OCI-LY7 (cell line): ENCODE measurements at regions not wholly inside any gene's neighbourhood (a gene's known extent, or its start where the extent isn't known, plus 50 kb on each side); places are given as distances from the start of the nearest gene placed in this dataset.

Source experiments
- BruUV-seq: library from RNA; stranded (reverse); fragments of 400-500 nt; replicated peaks from 2 replicates; lab custom pipeline; 2021; lab: Mats Ljungman, UMichigan
- CTCF ChIA-PET: fragments of 300-600 bp; sonication (Branson Sonifier 250); formaldehyde crosslinking; loops from one replicate; lab custom pipeline; 2022; ENCODE audit warnings: antibody characterized with exemption; ENCODE audit not compliant: unreplicated experiment; lab: Charles Lee
- POLR2A ChIA-PET: fragments of 300-600 bp; sonication (Branson Sonifier 250); formaldehyde crosslinking; loops from one replicate; lab custom pipeline; 2022; ENCODE audit warnings: antibody characterized with exemption; lab: Charles Lee
- DNase-seq: peaks from one replicate; pipeline ENCODE4 v3.0.0-alpha.2; 2015; ENCODE audit warnings: low spot score
- H2AFZ ChIP-seq: fragments of 200-600 bp; sonication (generic), shearing (Covaris generic); 2 replicates; pipeline ENCODE4 v1.6.1; 2014; ENCODE audit warnings: mild to moderate bottlenecking, antibody characterized with exemption, low read length, moderate library complexity
- H3K27ac ChIP-seq: fragments of 200-600 bp; sonication (generic); 2 replicates; pipeline ENCODE4 v1.5.1; 2014; ENCODE audit warnings: mixed run types, low read depth, mild to moderate bottlenecking, moderate library complexity, low read length, inconsistent platforms; ENCODE audit not compliant: poor library complexity, severe bottlenecking
- H3K36me3 ChIP-seq: fragments of 200-600 bp; sonication (generic); 2 replicates; pipeline ENCODE4 v1.6.1; 2014; ENCODE audit warnings: mild to moderate bottlenecking, antibody characterized with exemption, low read length, moderate library complexity, mixed read lengths; ENCODE audit not compliant: insufficient read depth
- H3K4me1 ChIP-seq: fragments of 200-600 bp; sonication (generic); 2 replicates; pipeline ENCODE4 v1.5.1; 2014; ENCODE audit warnings: mild to moderate bottlenecking, low read length; ENCODE audit not compliant: insufficient read depth, poor library complexity, severe bottlenecking
- H3K4me2 ChIP-seq: fragments of 200-600 bp; sonication (generic); 2 replicates; pipeline ENCODE4 v1.6.1; 2014; ENCODE audit warnings: mild to moderate bottlenecking, low read length
- H3K4me3 ChIP-seq: fragments of 200-600 bp; sonication (generic); 2 replicates; pipeline ENCODE4 v1.5.1; 2014; ENCODE audit warnings: mild to moderate bottlenecking, low read depth, low read length; ENCODE audit not compliant: poor library complexity, severe bottlenecking
- H3K79me2 ChIP-seq: fragments of 200-600 bp; sonication (generic); 2 replicates; pipeline ENCODE4 v1.6.1; 2016; ENCODE audit warnings: low read depth, mild to moderate bottlenecking, low read length, moderate library complexity, mixed read lengths; ENCODE audit not compliant: insufficient read depth
- H3K9me2 ChIP-seq: fragments of 200-600 bp; sonication (generic); 2 replicates; pipeline ENCODE4 v1.6.1; 2016; ENCODE audit warnings: mild to moderate bottlenecking, low read length, mixed read lengths; ENCODE audit not compliant: insufficient read depth
- H3K9me3 ChIP-seq: fragments of 200-600 bp; sonication (generic); 2 replicates; pipeline ENCODE4 v1.6.1; 2014; ENCODE audit warnings: mild to moderate bottlenecking, mixed run types, low read length, mixed read lengths
- H4K20me1 ChIP-seq: fragments of 200-600 bp; sonication (generic); 2 replicates; pipeline ENCODE4 v1.6.1; 2014; ENCODE audit warnings: mild to moderate bottlenecking, antibody characterized with exemption, low read length, moderate library complexity, mixed read lengths; ENCODE audit not compliant: insufficient read depth
- EZH2phosphoT487 ChIP-seq: fragments of 200-600 bp; sonication (generic); IDR thresholded peaks from 2 replicates; pipeline ENCODE4 v1.6.1; 2018; ENCODE audit warnings: low read depth, borderline replicate concordance, mild to moderate bottlenecking, mixed run types, antibody characterized with exemption, low read length, moderate library complexity, mixed read lengths
- intact Hi-C: fragments of 100-400 bp; cut with micrococcal nuclease; formaldehyde crosslinking; loops from one replicate; pipeline ENCODE4 v1.10.0; 2022; ENCODE audit not compliant: unreplicated experiment
- TF ChIP-seq, protein P1 (sequence below): fragments of 200-600 bp; sonication (generic); conservative IDR thresholded peaks from 2 replicates; pipeline ENCODE4 v1.5.1; 2014; ENCODE audit warnings: mild to moderate bottlenecking, antibody characterized with exemption, low read length, moderate library complexity, mixed read lengths

DNA sequence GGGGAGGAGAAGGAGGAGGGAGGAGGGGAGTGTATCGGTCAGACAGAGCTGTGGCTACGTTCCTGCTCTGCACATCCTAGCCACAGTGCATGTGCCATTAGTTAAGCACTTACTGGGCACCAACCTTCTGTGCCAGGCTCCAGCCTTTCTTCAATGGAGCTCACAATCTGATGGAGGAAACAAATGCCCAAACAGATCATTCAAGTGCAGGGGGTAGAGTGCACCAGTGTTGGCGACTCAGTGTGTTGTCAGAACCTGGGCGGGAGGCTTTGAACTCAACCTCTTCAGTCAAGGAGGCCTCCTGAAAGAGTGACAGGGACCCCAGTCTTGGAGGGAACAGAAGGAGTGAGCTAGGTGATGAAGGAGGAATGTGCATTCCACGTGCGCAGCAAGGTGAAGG, 51.9 kb upstream of the SHB start:
- no peaks in the 10 kb centered on the region for H3K4me1 ChIP-seq
- H3K4me3 ChIP-seq = no peak overlapping the region
- H3K4me2 ChIP-seq = no peak overlapping the region
- H4K20me1 ChIP-seq = no peaks in the 10 kb centered on the region
- H2AFZ ChIP-seq = no peak overlapping the region
- H3K9me2 ChIP-seq = no peaks in the 10 kb centered on the region
- no peak for TF ChIP-seq EZH2phosphoT487
- TF ChIP-seq, protein P1, sequence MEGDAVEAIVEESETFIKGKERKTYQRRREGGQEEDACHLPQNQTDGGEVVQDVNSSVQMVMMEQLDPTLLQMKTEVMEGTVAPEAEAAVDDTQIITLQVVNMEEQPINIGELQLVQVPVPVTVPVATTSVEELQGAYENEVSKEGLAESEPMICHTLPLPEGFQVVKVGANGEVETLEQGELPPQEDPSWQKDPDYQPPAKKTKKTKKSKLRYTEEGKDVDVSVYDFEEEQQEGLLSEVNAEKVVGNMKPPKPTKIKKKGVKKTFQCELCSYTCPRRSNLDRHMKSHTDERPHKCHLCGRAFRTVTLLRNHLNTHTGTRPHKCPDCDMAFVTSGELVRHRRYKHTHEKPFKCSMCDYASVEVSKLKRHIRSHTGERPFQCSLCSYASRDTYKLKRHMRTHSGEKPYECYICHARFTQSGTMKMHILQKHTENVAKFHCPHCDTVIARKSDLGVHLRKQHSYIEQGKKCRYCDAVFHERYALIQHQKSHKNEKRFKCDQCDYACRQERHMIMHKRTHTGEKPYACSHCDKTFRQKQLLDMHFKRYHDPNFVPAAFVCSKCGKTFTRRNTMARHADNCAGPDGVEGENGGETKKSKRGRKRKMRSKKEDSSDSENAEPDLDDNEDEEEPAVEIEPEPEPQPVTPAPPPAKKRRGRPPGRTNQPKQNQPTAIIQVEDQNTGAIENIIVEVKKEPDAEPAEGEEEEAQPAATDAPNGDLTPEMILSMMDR = no peak
- CTCF ChIA-PET = no interaction called here
- intact Hi-C loops = no loop called here
- no peaks in the 10 kb centered on the region for H3K79me2 ChIP-seq
- no peaks in the 10 kb centered on the region for H3K36me3 ChIP-seq
- no peaks in the 10 kb centered on the region for H3K9me3 ChIP-seq
- no peak overlapping the region for H3K27ac ChIP-seq
- POLR2A ChIA-PET = interaction anchor here (2.1 kb wide), 1 partner anchor 8 kb away, joined by 5 read pairs; no protein-coding TSS in a partner anchor
- DNase-seq = no peak
- no TSS peak for BruUV-seq

DNA sequence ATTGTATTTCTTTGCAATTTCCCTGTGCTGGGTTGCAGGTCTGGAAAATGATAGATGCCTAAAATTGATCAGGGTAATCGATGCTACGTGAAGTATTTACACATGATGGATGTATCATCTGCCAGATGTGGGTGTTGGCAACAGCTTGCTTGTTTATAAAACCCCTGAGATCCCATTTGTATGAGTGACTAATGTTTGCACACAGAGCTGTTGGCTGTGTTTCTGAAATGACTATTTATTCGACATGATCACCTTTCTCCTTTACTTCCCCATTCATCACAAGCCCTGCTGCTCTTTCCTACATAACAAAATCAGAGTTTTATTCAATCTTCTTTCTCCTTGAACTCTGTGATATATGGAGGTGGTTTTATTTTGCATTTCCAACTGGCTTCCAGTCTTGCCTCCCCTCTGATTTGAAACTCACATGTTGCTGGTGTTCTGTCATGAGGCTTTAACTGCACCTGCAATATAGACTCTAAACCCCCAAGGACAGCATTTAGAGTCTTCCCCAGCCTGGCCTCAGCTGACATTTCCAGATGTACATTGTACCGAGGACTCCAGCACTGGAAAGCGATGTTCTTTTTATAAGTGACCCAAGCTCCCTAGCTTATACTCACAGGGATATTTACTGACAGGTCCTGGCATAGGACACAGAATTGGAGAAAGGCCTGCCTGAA, 50.7 kb upstream of the SHB start:
- no peak for DNase-seq
- no peak overlapping the region for H3K4me3 ChIP-seq
- H4K20me1 ChIP-seq = no peaks in the 10 kb centered on the region
- BruUV-seq = no TSS peak
- no peaks in the 10 kb centered on the region for H3K9me2 ChIP-seq
- TF ChIP-seq, protein P1 = no peak
- TF ChIP-seq EZH2phosphoT487 = no peak
- H2AFZ ChIP-seq = no peak overlapping the region; the same call in 1 of the 2 replicates
- H3K36me3 ChIP-seq = no peaks in the 10 kb centered on the region
- no peaks in the 10 kb centered on the region for H3K79me2 ChIP-seq
- ChIA-PET POLR2A (no interaction called here), CTCF (no interaction called here)
- H3K9me3 ChIP-seq = no peaks in the 10 kb centered on the region
- no peak overlapping the region for H3K27ac ChIP-seq
- H3K4me1 ChIP-seq = no peaks in the 10 kb centered on the region
- no peak overlapping the region for H3K4me2 ChIP-seq
- intact Hi-C loops = no loop called here

DNA sequence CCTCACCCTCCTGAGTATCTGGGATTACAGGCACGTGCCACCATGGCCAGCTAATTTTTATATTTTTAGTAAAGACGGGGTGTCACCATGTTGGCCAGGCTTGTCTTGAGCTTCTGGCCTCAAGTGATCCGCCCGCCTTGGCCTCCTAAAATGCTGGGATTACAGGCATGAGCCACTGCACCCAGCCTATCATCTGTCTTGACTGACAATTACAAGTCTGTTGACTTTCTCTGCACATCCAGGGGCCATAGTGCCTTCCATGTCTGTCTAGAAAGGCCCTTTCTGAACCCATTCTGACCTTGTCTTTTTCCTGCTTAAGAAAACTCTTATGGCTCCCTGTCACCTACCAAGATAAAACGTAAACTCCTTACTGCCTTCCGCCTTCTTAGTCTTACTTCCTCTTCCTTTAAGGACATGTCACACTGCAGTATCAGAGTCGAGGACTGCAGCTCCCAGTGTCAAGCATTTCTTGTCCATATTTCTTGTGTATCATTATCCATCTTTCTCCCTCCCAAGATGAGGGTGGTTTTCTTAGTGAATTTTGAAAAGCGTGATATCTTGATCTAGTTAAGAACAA, 49.9 kb upstream of the SHB start:
- Histone ChIP-seq H3K36me3 (no peaks in the 10 kb centered on the region), H3K27ac (no peak overlapping the region), H3K4me1 (no peaks in the 10 kb centered on the region), H2AFZ (no peak overlapping the region), H3K4me3 (no peak overlapping the region), H4K20me1 (no peaks in the 10 kb centered on the region), H3K4me2 (no peak overlapping the region), H3K9me2 (no peaks in the 10 kb centered on the region), H3K9me3 (no peaks in the 10 kb centered on the region), H3K79me2 (no peaks in the 10 kb centered on the region)
- no peak for DNase-seq
- ChIA-PET CTCF (no interaction called here), POLR2A (no interaction called here)
- BruUV-seq = no TSS peak
- intact Hi-C loops = no loop called here
- TF ChIP-seq, protein P1 = no peak
- TF ChIP-seq EZH2phosphoT487 = no peak
